ENCODE measurements at regions not wholly inside any gene's neighbourhood (a gene's known extent, or its start where the extent isn't known, plus 50 kb on each side); places are given as distances from the start of the nearest gene placed in this dataset.

DNA sequence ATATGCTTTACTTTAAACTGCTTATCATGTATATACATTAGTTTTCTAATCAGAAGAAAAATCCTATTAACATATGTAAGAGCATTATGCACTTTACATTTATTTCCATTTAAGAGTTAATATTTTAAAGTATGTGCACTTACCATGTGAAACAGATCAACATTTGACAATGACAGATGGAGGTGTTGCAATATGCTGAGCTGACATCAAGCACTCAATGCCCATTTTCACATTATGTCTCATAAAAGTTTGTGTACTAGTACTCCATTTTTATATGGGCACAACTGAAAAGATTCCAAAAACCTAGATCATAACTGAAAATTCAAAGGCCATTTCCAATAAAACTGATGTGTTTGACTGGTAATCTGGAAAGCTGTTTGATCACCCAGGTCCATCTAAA, 420.9 kb upstream of the SOX9 start:
- DNase-seq = no peak

GRCh38 chr17:71703701-71704100, 417.1 kb upstream of the SOX9 start:
- no peak for DNase-seq

GRCh38 chr17:71709271-71709890, 411.4 kb upstream of the SOX9 start:
- DNase-seq = no peak

DNA sequence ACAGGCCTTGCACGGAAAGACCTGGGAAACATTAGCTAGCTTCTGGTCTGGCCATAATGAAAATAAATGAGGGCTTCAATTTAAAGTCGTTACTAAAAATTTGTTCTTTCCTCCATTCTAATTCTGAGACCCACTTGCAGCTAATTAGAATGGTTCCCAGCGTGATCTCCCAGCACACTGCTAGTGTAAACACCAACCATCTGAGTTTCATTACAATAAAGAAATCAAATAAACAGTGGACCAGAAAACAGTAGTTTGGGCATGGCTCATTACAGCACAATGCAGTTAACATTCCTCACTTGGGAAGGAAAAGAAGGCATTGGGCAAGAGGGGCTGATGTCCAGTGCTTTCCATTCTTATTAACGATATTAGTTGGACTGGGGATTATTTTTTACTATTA, 410.9 kb upstream of the SOX9 start:
- DNase-seq = no peak

GRCh38 chr17:71710816-71711215, 410.0 kb upstream of the SOX9 start:
- DNase-seq = no peak

- no peak for DNase-seq
Measured at GRCh38 chr17:71713846-71714245, 407.0 kb upstream of the SOX9 start.

- no peak for DNase-seq
Measured at GRCh38 chr17:71724339-71724738, 396.5 kb upstream of the SOX9 start.

- no peak for DNase-seq
Measured at GRCh38 chr17:71725811-71726210, 395.0 kb upstream of the SOX9 start.

GRCh38 chr17:71726341-71726740, 394.5 kb upstream of the SOX9 start:
- no peak for DNase-seq

- DNase-seq = no peak
Measured at GRCh38 chr17:71727292-71727691, 393.5 kb upstream of the SOX9 start.

- DNase-seq = no peak
Measured at GRCh38 chr17:71727723-71728122, 393.1 kb upstream of the SOX9 start.

DNA sequence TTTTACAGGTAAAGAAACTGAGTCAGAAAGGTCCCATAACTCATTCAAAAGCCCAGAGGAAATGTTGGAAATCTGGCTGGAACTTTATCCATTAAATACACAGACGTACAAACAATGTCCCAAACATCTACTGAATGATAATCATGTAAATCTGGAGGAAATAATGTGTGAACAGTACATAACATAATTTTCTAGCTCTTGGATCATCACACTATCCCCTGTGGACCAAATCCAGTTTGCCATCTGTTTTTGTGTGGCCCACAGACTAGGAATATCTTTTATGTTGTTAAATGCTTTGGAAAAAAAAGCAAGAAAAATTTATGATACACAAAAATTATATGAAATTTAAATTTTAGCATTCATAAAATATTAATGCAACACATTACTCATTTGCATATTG, 389.9 kb upstream of the SOX9 start:
- no peak for DNase-seq

DNA sequence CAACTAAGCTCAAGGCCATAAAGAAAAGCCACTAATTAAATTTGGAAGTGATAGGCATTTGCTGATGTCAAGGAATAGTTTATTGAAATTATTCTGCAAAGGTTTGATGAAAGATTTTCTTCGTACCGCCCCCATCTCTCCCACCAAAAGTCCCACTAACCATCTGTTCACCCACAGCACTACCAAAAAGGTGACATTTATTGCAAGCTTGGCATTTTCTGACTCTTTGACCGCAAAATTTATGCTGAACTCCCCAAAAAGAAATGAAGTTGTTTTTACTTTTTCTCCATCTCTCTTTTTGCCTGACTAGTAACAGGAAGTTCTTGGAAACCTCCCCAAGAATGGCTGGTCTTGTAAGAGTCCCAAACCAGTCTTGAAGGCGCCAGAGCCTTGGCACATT, 384.9 kb upstream of the SOX9 start:
- DNase-seq = no peak

DNA sequence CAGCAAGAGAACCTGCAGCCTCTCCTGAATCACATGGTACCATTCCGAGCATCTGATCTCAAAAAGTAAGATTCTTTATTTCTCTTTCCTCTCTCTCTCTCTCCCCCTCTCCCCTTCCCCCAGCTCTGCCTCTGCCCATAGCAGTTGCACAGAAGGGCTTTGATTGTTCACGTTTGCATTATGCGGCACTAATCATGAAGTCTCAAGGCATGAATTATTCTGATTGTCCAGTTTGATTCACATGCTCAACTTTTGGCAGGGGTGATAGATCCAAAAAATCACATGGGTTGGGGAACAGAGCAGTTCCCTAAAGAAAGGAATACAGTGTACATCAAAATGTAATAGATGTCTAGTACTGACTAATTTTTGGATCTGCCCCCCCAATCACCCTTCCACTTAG, 380.0 kb upstream of the SOX9 start:
- DNase-seq = no peak

- DNase-seq = no peak
Measured at GRCh38 chr17:71741836-71742235, 379.0 kb upstream of the SOX9 start.

DNA sequence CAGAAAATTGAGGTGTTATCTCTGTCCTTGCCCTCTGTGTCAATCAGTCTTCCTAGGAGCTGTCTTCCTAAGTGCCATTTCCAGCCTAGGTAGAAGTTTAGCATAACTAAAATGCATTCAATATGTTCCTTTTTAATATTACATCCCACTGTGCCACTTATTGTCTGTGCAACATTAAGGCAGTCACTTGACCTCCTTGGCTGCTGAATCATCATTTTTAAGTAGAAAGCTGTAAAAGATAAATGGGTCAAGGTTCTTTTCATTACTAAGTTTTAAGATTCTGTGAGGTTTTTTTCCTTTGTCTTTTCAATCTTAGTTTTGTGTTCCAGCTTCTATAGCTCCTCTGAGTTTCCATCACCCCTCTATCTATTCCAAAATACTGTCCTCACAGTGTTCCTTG, 371.9 kb upstream of the SOX9 start:
- no peak for DNase-seq

GRCh38 chr17:71753070-71753469, 367.8 kb upstream of the SOX9 start:
- DNase-seq = no peak

DNA sequence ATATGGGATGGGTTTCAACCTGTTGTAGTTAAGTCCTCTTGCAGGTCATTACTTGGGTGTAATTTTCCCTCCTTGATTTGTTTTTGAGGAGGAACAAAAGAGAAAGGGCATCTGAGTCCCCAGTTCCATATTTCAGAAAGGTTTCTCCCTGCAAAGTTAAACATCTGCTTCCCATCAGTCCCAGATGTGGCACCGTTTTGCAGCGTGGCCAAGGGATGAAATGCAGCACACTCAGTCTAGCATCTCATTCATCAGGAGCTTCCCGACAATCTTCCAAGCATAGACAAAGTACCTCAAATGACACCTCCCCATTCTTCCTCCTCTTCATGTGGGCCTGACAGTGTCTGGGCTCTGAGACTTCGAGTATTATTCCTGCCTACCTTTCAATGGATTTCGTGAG, 363.7 kb upstream of the SOX9 start:
- no peak for DNase-seq

- DNase-seq = no peak
Measured at GRCh38 chr17:71757956-71758355, 362.9 kb upstream of the SOX9 start.

- DNase-seq = no peak
Measured at GRCh38 chr17:71759422-71760060, 361.3 kb upstream of the SOX9 start.

GRCh38 chr17:71760062-71760720, 360.6 kb upstream of the SOX9 start:
- DNase-seq = no peak

GRCh38 chr17:71762526-71762925, 358.3 kb upstream of the SOX9 start:
- no peak for DNase-seq

GRCh38 chr17:71764505-71764904, 356.3 kb upstream of the SOX9 start:
- DNase-seq = no peak

DNA sequence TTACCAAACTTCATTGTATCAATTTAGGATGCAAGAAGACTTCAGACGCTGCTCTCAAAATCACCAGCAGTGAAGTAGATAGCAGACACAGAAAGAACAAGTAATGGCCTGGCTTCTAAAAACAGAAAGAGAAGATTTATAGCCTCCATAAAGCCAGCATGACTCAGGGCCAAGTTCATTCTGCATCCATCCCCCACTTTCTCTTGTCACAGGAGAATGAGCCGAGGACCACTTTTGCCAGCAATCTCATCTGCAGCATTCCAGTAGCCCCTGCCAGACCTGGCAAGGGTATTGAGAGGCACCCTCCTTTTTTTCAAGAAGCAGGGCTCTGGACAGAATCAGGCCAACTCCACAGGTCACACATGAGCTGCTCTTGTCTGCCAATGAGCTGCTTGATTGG, 355.4 kb upstream of the SOX9 start:
- DNase-seq = no peak

DNA sequence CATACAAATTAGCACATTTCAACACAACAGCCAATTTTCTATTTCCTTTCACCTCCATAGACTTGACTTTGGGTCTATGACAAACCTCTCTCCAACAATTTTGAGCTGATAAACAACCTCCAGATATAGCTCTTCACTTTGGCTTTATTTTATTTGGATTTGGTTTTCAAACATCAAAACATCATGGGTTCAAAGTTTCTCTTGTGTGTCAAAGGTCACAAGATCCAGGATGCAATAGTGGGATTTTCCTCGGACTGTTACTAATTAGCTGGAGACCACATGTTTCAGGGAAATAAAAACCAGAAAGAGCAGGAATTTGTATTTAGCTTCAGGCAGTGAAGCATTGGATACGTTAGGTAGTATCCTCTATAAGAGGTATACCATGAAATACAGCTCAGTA, 351.0 kb upstream of the SOX9 start:
- no peak for DNase-seq

Measured in NCI-H1048 (cell line).